GM23248 (cell line): ENCODE measurements at regions not wholly inside any gene's neighbourhood (a gene's known extent, or its start where the extent isn't known, plus 50 kb on each side); places are given as distances from the start of the nearest gene placed in this dataset.

Source experiments
- DNase-seq: peaks from one replicate; pipeline ENCODE4 v3.0.0-alpha.2; 2015
- H2AFZ ChIP-seq: fragments of 200-600 bp; sonication (generic); 2 replicates; pipeline ENCODE4 v1.6.1; 2016; ENCODE audit warnings: antibody characterized with exemption
- H3F3A ChIP-seq: fragments of 200-600 bp; sonication (generic); 2 replicates; pipeline ENCODE4 v1.6.1; 2016; ENCODE audit warnings: mild to moderate bottlenecking, antibody characterized with exemption, mixed run types; ENCODE audit not compliant: insufficient read depth
- H3K27ac ChIP-seq: fragments of 200-600 bp; sonication (generic); 2 replicates; pipeline ENCODE4 v1.5.1; 2016; ENCODE audit warnings: mild to moderate bottlenecking
- H3K27me3 ChIP-seq: fragments of 200-600 bp; sonication (generic); replicated peaks from 2 replicates; pipeline ENCODE4 v1.6.1; 2016; ENCODE audit warnings: mild to moderate bottlenecking; ENCODE audit not compliant: insufficient read depth
- H3K36me3 ChIP-seq: fragments of 200-600 bp; sonication (generic); 2 replicates; pipeline ENCODE4 v1.6.1; 2016; ENCODE audit warnings: low read depth, mild to moderate bottlenecking
- H3K4me1 ChIP-seq: fragments of 200-600 bp; sonication (generic); 2 replicates; pipeline ENCODE4 v1.6.1; 2016; ENCODE audit warnings: mild to moderate bottlenecking; ENCODE audit not compliant: insufficient read depth
- H3K4me2 ChIP-seq: fragments of 200-600 bp; sonication (generic); one replicate; pipeline ENCODE4 v1.6.1; 2016; ENCODE audit warnings: mild to moderate bottlenecking; ENCODE audit not compliant: unreplicated experiment
- H3K4me3 ChIP-seq: fragments of 200-600 bp; sonication (generic); 2 replicates; pipeline ENCODE4 v1.5.1; 2016; ENCODE audit warnings: mild to moderate bottlenecking
- H3K79me2 ChIP-seq: fragments of 200-600 bp; sonication (generic); 2 replicates; pipeline ENCODE4 v1.6.1; 2016; ENCODE audit warnings: mild to moderate bottlenecking; ENCODE audit not compliant: insufficient read depth
- H3K9ac ChIP-seq: fragments of 200-600 bp; sonication (generic); 2 replicates; pipeline ENCODE4 v1.6.1; 2016; ENCODE audit warnings: mild to moderate bottlenecking
- H3K9me2 ChIP-seq: fragments of 200-600 bp; sonication (generic); 2 replicates; pipeline ENCODE4 v1.6.1; 2016; ENCODE audit warnings: mixed run types, mild to moderate bottlenecking, moderate library complexity; ENCODE audit not compliant: insufficient read depth
- H3K9me3 ChIP-seq: fragments of 200-600 bp; sonication (generic); one replicate; pipeline ENCODE4 v1.6.1; 2017; ENCODE audit warnings: low read depth
- H4K20me1 ChIP-seq: fragments of 200-600 bp; sonication (generic); 2 replicates; pipeline ENCODE4 v1.6.0; 2016; ENCODE audit not compliant: insufficient read depth
- EZH2 ChIP-seq: fragments of 200-600 bp; sonication (generic); IDR thresholded peaks from 2 replicates; pipeline ENCODE4 v1.6.1; 2018; ENCODE audit warnings: antibody characterized with exemption, mild to moderate bottlenecking; ENCODE audit not compliant: insufficient read depth, poor library complexity, severe bottlenecking
- EZH2phosphoT487 ChIP-seq: fragments of 200-600 bp; sonication (generic); IDR thresholded peaks from 2 replicates; pipeline ENCODE4 v1.6.1; 2018; ENCODE audit warnings: antibody characterized with exemption, moderate library complexity, mild to moderate bottlenecking, low read depth; ENCODE audit not compliant: insufficient read depth
- WGBS, 2 experiments: methylation state at CpG; one replicate each; pipeline ENCODE4 v1.1.6; 2015 to 2017; ENCODE audit warnings: low lambda C conversion rate in 2 of 2, low coverage in 1 of 2; ENCODE audit errors: missing lambda C conversion rate in 2 of 2; 5-methylcytosine and 5-hydroxymethylcytosine counted together
- in situ Hi-C: fragments of 300-500 bp; cut with MboI; formaldehyde crosslinking; loops from 2 replicates; pipeline ENCODE4 v1.15.0; 2020

DNA sequence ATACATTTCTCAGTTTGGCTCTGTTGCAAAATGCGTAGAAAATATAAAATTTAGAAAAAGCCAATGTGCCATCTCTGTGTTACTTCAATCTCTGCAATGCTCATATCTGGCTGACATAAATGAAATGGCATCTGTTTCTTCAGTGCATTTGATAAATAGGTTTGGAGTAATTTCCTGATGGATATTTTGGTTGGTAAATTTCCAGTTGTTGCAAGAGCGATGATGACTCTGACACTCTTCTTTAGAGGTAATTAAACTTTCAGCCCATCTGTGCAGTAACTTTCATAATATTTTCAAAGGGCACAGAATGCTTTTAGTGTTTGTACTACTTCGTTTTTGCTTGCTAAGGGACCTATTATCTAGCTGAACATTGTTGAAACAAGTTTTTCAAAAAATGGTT lies 1286.4 kb downstream of the PCDH9 start:
- no peaks in the 10 kb centered on the region; the same call in 1 of the 2 replicates for H3K9me2 ChIP-seq
- no peak for TF ChIP-seq EZH2phosphoT487
- TF ChIP-seq EZH2: no peak
- H4K20me1 ChIP-seq: no peaks in the 10 kb centered on the region
- H3K36me3 ChIP-seq: no peaks in the 10 kb centered on the region
- H3K9me3 ChIP-seq: no peaks in the 10 kb centered on the region
- in situ Hi-C loops: no loop called here
- no peak overlapping the region for H3K27ac ChIP-seq
- DNase-seq: no peak
- no peak overlapping the region for H3K4me3 ChIP-seq
- H3K9ac ChIP-seq: no peak overlapping the region
- WGBS, 2 experiments: 23 to 30% methylated on average over 3 of the region's 3 CpGs
- H3K79me2 ChIP-seq: no peaks in the 10 kb centered on the region
- no peaks in the 10 kb centered on the region for H3F3A ChIP-seq
- no peaks in the 10 kb centered on the region for H3K27me3 ChIP-seq
- H3K4me2 ChIP-seq: no peak overlapping the region
- H2AFZ ChIP-seq: no peak overlapping the region
- H3K4me1 ChIP-seq: no peaks in the 10 kb centered on the region

DNA sequence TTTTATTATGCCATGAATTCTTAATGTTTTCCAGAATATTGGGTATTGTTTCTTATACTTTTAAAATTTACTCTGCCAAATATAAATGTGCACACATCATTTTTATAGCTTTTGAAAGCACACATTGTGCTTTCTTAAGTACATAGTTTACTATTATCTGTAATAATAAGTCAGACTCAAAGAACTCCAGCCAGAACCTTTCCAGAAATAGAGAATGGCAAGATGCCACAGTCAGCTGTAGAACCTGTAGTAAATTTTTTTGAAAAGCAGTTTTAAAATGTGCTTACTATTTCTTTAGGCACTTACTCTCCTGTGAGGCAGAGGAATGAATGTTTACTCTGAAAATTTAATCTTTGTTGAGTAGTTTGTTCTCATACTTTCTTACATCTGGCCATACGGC lies 1287.1 kb downstream of the PCDH9 start:
- Histone ChIP-seq H3K4me1 (no peaks in the 10 kb centered on the region), H3K9ac (no peak overlapping the region), H3K9me2 (no peaks in the 10 kb centered on the region; the same call in 1 of the 2 replicates), H3K27me3 (no peaks in the 10 kb centered on the region), H3F3A (no peaks in the 10 kb centered on the region), H3K27ac (no peak overlapping the region), H4K20me1 (no peaks in the 10 kb centered on the region), H3K9me3 (no peaks in the 10 kb centered on the region), H3K36me3 (no peaks in the 10 kb centered on the region), H2AFZ (no peak overlapping the region), H3K4me2 (no peak overlapping the region), H3K79me2 (no peaks in the 10 kb centered on the region), H3K4me3 (no peak overlapping the region)
- no peak for DNase-seq
- TF ChIP-seq EZH2phosphoT487 (no peak), EZH2 (no peak)
- 7 to 11% methylated on average over 1 of the region's 1 CpG for WGBS, 2 experiments
- in situ Hi-C loops: no loop called here

DNA sequence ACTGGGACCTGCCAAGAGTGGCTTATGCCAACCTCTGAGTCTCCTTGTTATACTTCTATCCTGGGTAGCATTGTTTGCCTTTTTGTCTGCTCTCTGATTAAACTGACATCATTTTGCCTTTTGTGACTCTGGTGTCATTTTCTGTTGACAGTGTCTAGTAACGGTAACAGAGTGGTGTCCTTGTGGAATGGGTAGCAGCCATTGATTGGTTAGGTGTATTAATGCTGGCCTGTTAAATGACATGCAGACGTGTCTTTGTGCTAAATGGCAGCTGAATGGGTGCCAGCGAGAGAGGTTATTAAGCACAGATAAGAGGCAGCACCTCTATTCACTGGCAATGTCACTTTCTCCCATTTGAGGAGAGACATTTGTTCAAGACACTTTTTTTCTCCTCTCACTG lies 1289.4 kb downstream of the PCDH9 start:
- no peaks in the 10 kb centered on the region for H3K9me3 ChIP-seq
- no peaks in the 10 kb centered on the region for H3K27me3 ChIP-seq
- no peak overlapping the region for H3K9ac ChIP-seq
- in situ Hi-C loops: no loop called here
- no peaks in the 10 kb centered on the region for H3K9me2 ChIP-seq
- no peak overlapping the region for H2AFZ ChIP-seq
- WGBS, 2 experiments: 22 to 38% methylated on average over 2 to 3 of the region's 3 CpGs
- H3K36me3 ChIP-seq: no peaks in the 10 kb centered on the region
- TF ChIP-seq EZH2phosphoT487 (no peak), EZH2 (no peak)
- no peaks in the 10 kb centered on the region for H4K20me1 ChIP-seq
- H3K79me2 ChIP-seq: no peaks in the 10 kb centered on the region
- H3K4me3 ChIP-seq: no peak overlapping the region
- no peak for DNase-seq
- H3K4me1 ChIP-seq: no peaks in the 10 kb centered on the region
- no peak overlapping the region for H3K4me2 ChIP-seq
- no peak overlapping the region for H3K27ac ChIP-seq
- no peaks in the 10 kb centered on the region for H3F3A ChIP-seq

DNA sequence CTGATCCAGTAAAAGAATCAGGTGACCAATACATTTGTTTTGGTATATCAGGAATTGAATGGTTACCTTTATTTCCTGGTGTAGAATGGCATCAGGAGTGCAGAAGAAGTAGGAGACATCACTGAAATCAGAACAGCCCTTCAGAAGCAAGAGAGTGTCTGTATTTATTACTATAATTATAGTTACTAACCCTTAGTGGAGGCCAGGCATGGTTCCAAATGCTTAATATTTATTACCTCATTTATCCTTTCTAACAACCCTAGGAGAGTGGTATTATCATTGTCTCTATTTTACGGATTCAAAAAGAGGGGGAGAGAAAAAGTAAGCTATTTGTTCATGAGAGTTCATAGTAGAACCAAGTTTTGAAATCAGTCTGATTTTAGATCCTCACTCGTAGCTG lies 1292.9 kb downstream of the PCDH9 start:
- Histone ChIP-seq H3K36me3 (no peaks in the 10 kb centered on the region), H3K9me2 (no peaks in the 10 kb centered on the region), H3K4me2 (no peak overlapping the region), H3K4me1 (no peaks in the 10 kb centered on the region), H3K27me3 (no peaks in the 10 kb centered on the region), H2AFZ (no peak overlapping the region), H3K9ac (no peak overlapping the region), H4K20me1 (no peaks in the 10 kb centered on the region), H3K4me3 (no peak overlapping the region), H3F3A (no peaks in the 10 kb centered on the region), H3K27ac (no peak overlapping the region), H3K9me3 (no peaks in the 10 kb centered on the region), H3K79me2 (no peaks in the 10 kb centered on the region)
- DNase-seq: no peak
- WGBS, 2 experiments: 12 to 16% methylated on average over 2 of the region's 2 CpGs
- in situ Hi-C loops: no loop called here
- TF ChIP-seq EZH2phosphoT487 (no peak), EZH2 (no peak)

DNA sequence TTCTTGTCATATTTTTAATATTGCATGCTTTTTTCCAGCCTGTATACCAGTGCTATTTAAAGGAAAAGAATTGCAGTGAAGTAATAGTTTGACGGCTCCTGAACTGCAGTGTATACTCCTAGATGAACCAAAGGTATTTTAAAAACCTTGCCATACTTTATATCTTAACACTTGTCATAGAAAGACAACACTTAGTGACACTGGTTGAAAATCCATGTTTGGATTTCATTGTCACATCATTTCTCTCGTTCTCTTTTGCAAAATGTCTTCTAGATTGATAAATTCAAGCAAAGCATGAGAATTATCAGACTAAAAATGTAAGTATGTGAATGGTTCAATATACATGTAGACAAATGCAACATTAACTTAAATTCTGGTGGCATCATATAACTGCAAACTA lies 1293.9 kb downstream of the PCDH9 start:
- no peak for DNase-seq
- Histone ChIP-seq H3K4me3 (no peak overlapping the region), H3K4me1 (no peaks in the 10 kb centered on the region), H3F3A (no peaks in the 10 kb centered on the region), H3K79me2 (no peaks in the 10 kb centered on the region), H3K9ac (no peak overlapping the region), H4K20me1 (no peaks in the 10 kb centered on the region), H2AFZ (no peak overlapping the region), H3K9me2 (no peaks in the 10 kb centered on the region), H3K36me3 (no peaks in the 10 kb centered on the region), H3K9me3 (no peaks in the 10 kb centered on the region), H3K27ac (no peak overlapping the region), H3K27me3 (no peaks in the 10 kb centered on the region), H3K4me2 (no peak overlapping the region)
- no peak for TF ChIP-seq EZH2
- in situ Hi-C loops: no loop called here
- 6% methylated on average over 2 of the region's 2 CpGs for WGBS, 2 experiments
